IMR-90 (cell line): ENCODE measurements at regions not wholly inside any gene's neighbourhood (a gene's known extent, or its start where the extent isn't known, plus 50 kb on each side); places are given as distances from the start of the nearest gene placed in this dataset.

Source experiments
- ATAC-seq: fragments of 200-7000 bp; cut with Tn5 transposase; 2 replicates; pipeline ENCODE4 v1.9.1; 2020; ENCODE audit warnings: low read depth, mild to moderate bottlenecking, moderate library complexity
- BruUV-seq: library from RNA; stranded (reverse); fragments of 400-500 nt; replicated peaks from 2 replicates; lab custom pipeline; 2021; lab: Mats Ljungman, UMichigan
- CTCF ChIA-PET: fragments of 300-600 bp; formaldehyde crosslinking; extraction: SDS; loops from one replicate; lab custom pipeline; 2021; ENCODE audit warnings: antibody characterized with exemption; lab: Yijun Ruan, JAX
- POLR2A ChIA-PET: fragments of 300-600 bp; sonication (Branson Sonifier 250); formaldehyde crosslinking; loops from one replicate; lab custom pipeline; 2022; ENCODE audit warnings: antibody characterized with exemption; ENCODE audit not compliant: unreplicated experiment; lab: Charles Lee
- DNase-seq: peaks from one replicate; pipeline ENCODE4 v3.0.0; 2013
- H2AFZ ChIP-seq: replicated peaks from 2 replicates; pipeline ENCODE3; 2013; ENCODE audit warnings: low read length, mild to moderate bottlenecking; ENCODE audit not compliant: poor library complexity
- H2AK5ac ChIP-seq: 2 replicates; pipeline ENCODE4 v1.6.1; 2013; ENCODE audit warnings: low read depth, low read length, inconsistent platforms
- H2AK9ac ChIP-seq: replicated peaks from 2 replicates; pipeline ENCODE3; 2013; ENCODE audit warnings: mild to moderate bottlenecking, low read depth, low read length, moderate library complexity; ENCODE audit not compliant: poor library complexity
- H2BK120ac ChIP-seq: 2 replicates; pipeline ENCODE4 v1.6.1; 2013; ENCODE audit warnings: low read depth, low read length, inconsistent platforms
- H2BK15ac ChIP-seq: 3 replicates; pipeline ENCODE4 v1.6.1; 2013; ENCODE audit warnings: low read depth, low read length, inconsistent platforms
- H2BK20ac ChIP-seq: 2 replicates; pipeline ENCODE4 v1.6.1; 2013; ENCODE audit warnings: low read depth, mild to moderate bottlenecking, inconsistent platforms, low read length, moderate library complexity
- H2BK5ac ChIP-seq: 2 replicates; pipeline ENCODE4 v1.6.1; 2013; ENCODE audit warnings: mild to moderate bottlenecking, low read depth, low read length, inconsistent platforms; ENCODE audit not compliant: poor library complexity, severe bottlenecking
- H3K14ac ChIP-seq: replicated peaks from 2 replicates; pipeline ENCODE4 v1.6.1; 2013; ENCODE audit warnings: low read depth, low read length, inconsistent platforms
- H3K18ac ChIP-seq: 2 replicates; pipeline ENCODE4 v1.6.1; 2013; ENCODE audit warnings: low read depth, low read length, control low read depth
- H3K23ac ChIP-seq: 2 replicates; pipeline ENCODE4 v1.6.1; 2013; ENCODE audit warnings: low read depth, low read length, inconsistent platforms
- H3K27ac ChIP-seq: 2 replicates; pipeline ENCODE4 v1.5.1; 2013; ENCODE audit warnings: mild to moderate bottlenecking, control low read depth, low read length; ENCODE audit not compliant: insufficient read depth
- H3K27me3 ChIP-seq: 2 replicates; pipeline ENCODE4 v1.6.1; 2013; ENCODE audit warnings: low read length; ENCODE audit not compliant: control insufficient read depth, insufficient read depth
- H3K36me3 ChIP-seq: 2 replicates; pipeline ENCODE4 v1.6.1; 2013; ENCODE audit warnings: low read length, mixed read lengths; ENCODE audit not compliant: control insufficient read depth, insufficient read depth
- H3K4ac ChIP-seq: 2 replicates; pipeline ENCODE4 v1.6.1; 2013; ENCODE audit warnings: low read depth, low read length, inconsistent platforms
- H3K4me1 ChIP-seq: 2 replicates; pipeline ENCODE4 v1.6.1; 2013; ENCODE audit warnings: low read length, mixed read lengths; ENCODE audit not compliant: control insufficient read depth, insufficient read depth
- H3K4me2 ChIP-seq: 2 replicates; pipeline ENCODE4 v1.6.1; 2013; ENCODE audit warnings: low read depth, mild to moderate bottlenecking, control low read depth, low read length, moderate library complexity
- H3K4me3 ChIP-seq: 2 replicates; pipeline ENCODE4 v1.5.1; 2013; ENCODE audit warnings: low read depth, mild to moderate bottlenecking, control low read depth, low read length, moderate library complexity; ENCODE audit not compliant: insufficient read depth
- H3K56ac ChIP-seq: 2 replicates; pipeline ENCODE4 v1.6.1; 2013; ENCODE audit warnings: low read length, inconsistent platforms; ENCODE audit not compliant: insufficient read depth; ENCODE audit errors: extremely low read depth
- H3K79me1 ChIP-seq, 2 experiments: 2 replicates each; pipeline ENCODE4 v1.6.1; 2013; ENCODE audit warnings: low read length in 2 of 2, inconsistent platforms in 1 of 2, low read depth in 1 of 2
- H3K9ac ChIP-seq: 2 replicates; pipeline ENCODE4 v1.6.1; 2013; ENCODE audit warnings: low read depth, low read length, control low read depth
- H3K9me1 ChIP-seq: 2 replicates; pipeline ENCODE4 v1.6.1; 2013; ENCODE audit warnings: low read length, inconsistent platforms; ENCODE audit not compliant: insufficient read depth
- H3K9me3 ChIP-seq: 2 replicates; pipeline ENCODE4 v1.6.1; 2013; ENCODE audit warnings: low read length; ENCODE audit not compliant: control insufficient read depth, insufficient read depth
- H4K20me1 ChIP-seq: 2 replicates; pipeline ENCODE4 v1.6.1; 2013; ENCODE audit warnings: low read length, inconsistent platforms; ENCODE audit not compliant: insufficient read depth
- H4K5ac ChIP-seq: 2 replicates; pipeline ENCODE4 v1.6.1; 2013; ENCODE audit warnings: mild to moderate bottlenecking, low read depth, low read length, control low read depth
- H4K8ac ChIP-seq, 2 experiments: 2 replicates each; pipeline ENCODE4 v1.6.1; 2013; ENCODE audit warnings: low read depth in 2 of 2, low read length in 2 of 2, control low read depth in 1 of 2, inconsistent platforms in 1 of 2
- H4K91ac ChIP-seq: 2 replicates; pipeline ENCODE4 v1.6.1; 2013; ENCODE audit warnings: low read depth, low read length, inconsistent platforms; ENCODE audit not compliant: insufficient read depth
- CEBPB ChIP-seq: IDR thresholded peaks from 2 replicates; pipeline ENCODE4 v1.6.1; 2012; ENCODE audit warnings: low read depth, low read length, improper control_type of control experiment
- CHD1 ChIP-seq: IDR thresholded peaks from 2 replicates; pipeline ENCODE4 v1.6.1; 2012; ENCODE audit warnings: low read depth, low read length, improper control_type of control experiment
- CTCF ChIP-seq: conservative IDR thresholded peaks from 2 replicates; pipeline ENCODE4 v1.5.1; 2012; ENCODE audit warnings: mild to moderate bottlenecking, low read depth, low read length, improper control_type of control experiment
- ELK1 ChIP-seq: fragments of 150-350 bp; IDR thresholded peaks from 2 replicates; pipeline ENCODE4 v1.6.1; 2016; ENCODE audit warnings: low read depth, mild to moderate bottlenecking, low read length, moderate library complexity, borderline replicate concordance
- MAFK ChIP-seq: IDR thresholded peaks from 2 replicates; pipeline ENCODE4 v1.6.1; 2012; ENCODE audit warnings: low read depth, low read length, improper control_type of control experiment
- NFE2L2 ChIP-seq: fragments of 150-350 bp; IDR thresholded peaks from 2 replicates; pipeline ENCODE4 v1.6.1; 2016; ENCODE audit warnings: low read depth, mild to moderate bottlenecking, low read length
- POLR2A ChIP-seq: IDR thresholded peaks from 2 replicates; pipeline ENCODE4 v1.6.1; 2012; ENCODE audit warnings: mild to moderate bottlenecking, low read depth, low read length
- RAD21 ChIP-seq: IDR thresholded peaks from 2 replicates; pipeline ENCODE4 v1.6.1; 2012; ENCODE audit warnings: low read length, improper control_type of control experiment
- RCOR1 ChIP-seq: IDR thresholded peaks from 2 replicates; pipeline ENCODE4 v1.6.1; 2012; ENCODE audit warnings: mild to moderate bottlenecking, low read length, improper control_type of control experiment; ENCODE audit not compliant: insufficient replicate concordance
- RFX5 ChIP-seq: IDR thresholded peaks from 2 replicates; pipeline ENCODE4 v1.8.0; 2012; ENCODE audit warnings: low read depth, mild to moderate bottlenecking, low read length, moderate library complexity
- SMC3 ChIP-seq: fragments of 150-350 bp; IDR thresholded peaks from 2 replicates; pipeline ENCODE4 v1.6.1; 2016; ENCODE audit warnings: low read depth, mild to moderate bottlenecking, antibody characterized with exemption, low read length, moderate library complexity
- WGBS, 2 experiments: methylation state at CpG; one replicate each; pipeline versions ENCODE4 v1.1.5 to v1.1.7; 2013; ENCODE audit warnings: missing lambda C conversion rate in 2 of 2; ENCODE audit not compliant: insufficient read length in 1 of 2; ENCODE audit errors: extremely low coverage in 2 of 2; 5-methylcytosine and 5-hydroxymethylcytosine counted together
- dilution Hi-C: fragments of 300-500 bp; cut with HindIII; formaldehyde crosslinking; loops from one replicate; pipeline ENCODE4 v1.14.3; 2018; ENCODE audit warnings: low sequenced_read_pairs; ENCODE audit not compliant: unreplicated experiment
- in situ Hi-C: fragments of 300-500 bp; cut with MboI; formaldehyde crosslinking; loops from 3 replicates; pipeline ENCODE4 v1.14.3; 2019; ENCODE audit warnings: low sequenced_read_pairs, inconsistent platforms, mixed read lengths
- intact Hi-C: fragments of 100-400 bp; cut with micrococcal nuclease; formaldehyde crosslinking; loops from 2 replicates; pipeline ENCODE4 v1.10.0; 2022
- TF ChIP-seq, protein P1 (sequence below): fragments of 150-350 bp; IDR thresholded peaks from 2 replicates; pipeline ENCODE4 v1.6.1; 2017; ENCODE audit warnings: mild to moderate bottlenecking, antibody characterized with exemption, low read length, low read depth

DNA sequence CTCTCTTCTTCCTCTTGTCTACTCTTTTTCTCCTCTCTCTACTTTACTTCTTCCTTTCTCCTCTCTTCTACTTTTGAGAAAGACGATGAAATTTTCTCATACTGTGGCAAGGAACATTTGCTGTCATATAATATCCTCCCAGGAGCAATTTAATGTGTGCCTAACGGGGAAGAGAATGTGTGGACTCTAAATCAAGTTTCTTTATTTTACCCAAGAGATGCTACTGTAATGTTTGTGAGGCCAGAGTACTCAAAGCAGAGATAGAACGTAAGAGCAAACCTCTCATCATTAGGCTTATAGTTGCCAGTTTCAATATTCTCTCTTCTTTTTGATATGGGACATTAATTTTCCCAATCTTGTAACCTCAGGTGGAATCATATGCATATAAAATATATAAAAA, 801.4 kb downstream of the BCKDHB start:
- no peak overlapping the region for H3K56ac ChIP-seq
- BruUV-seq = no TSS peak
- H3K4me3 ChIP-seq = no peak overlapping the region
- no peak overlapping the region for H3K18ac ChIP-seq
- H2AFZ ChIP-seq = no peak overlapping the region
- no peaks in the 10 kb centered on the region for H3K27me3 ChIP-seq
- H2AK5ac ChIP-seq = no peak overlapping the region
- ATAC-seq = no peak
- no peak overlapping the region for H2BK20ac ChIP-seq
- no peaks in the 10 kb centered on the region for H3K79me1 ChIP-seq
- POLR2A ChIA-PET = no interaction called here
- no CpG with 5 or more reads among the region's 3 CpGs for WGBS, 2 experiments
- H4K5ac ChIP-seq = no peak overlapping the region
- no peak overlapping the region for H2BK15ac ChIP-seq
- no peaks in the 10 kb centered on the region for H3K9me3 ChIP-seq
- H2BK5ac ChIP-seq = no peak overlapping the region
- no peak for TF ChIP-seq CHD1
- no peak for TF ChIP-seq RFX5
- TF ChIP-seq, protein P1, sequence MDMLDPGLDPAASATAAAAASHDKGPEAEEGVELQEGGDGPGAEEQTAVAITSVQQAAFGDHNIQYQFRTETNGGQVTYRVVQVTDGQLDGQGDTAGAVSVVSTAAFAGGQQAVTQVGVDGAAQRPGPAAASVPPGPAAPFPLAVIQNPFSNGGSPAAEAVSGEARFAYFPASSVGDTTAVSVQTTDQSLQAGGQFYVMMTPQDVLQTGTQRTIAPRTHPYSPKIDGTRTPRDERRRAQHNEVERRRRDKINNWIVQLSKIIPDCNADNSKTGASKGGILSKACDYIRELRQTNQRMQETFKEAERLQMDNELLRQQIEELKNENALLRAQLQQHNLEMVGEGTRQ = no peak
- no peak for TF ChIP-seq RAD21
- no peak for TF ChIP-seq RCOR1
- TF ChIP-seq CTCF = no peak
- no peak for TF ChIP-seq ELK1
- no peak for TF ChIP-seq NFE2L2
- TF ChIP-seq MAFK = no peak
- TF ChIP-seq POLR2A = no peak
- no peak for TF ChIP-seq SMC3
- no peak for TF ChIP-seq CEBPB
- no peak overlapping the region for H3K27ac ChIP-seq
- H3K36me3 ChIP-seq = no peaks in the 10 kb centered on the region
- H3K23ac ChIP-seq = no peak overlapping the region
- H3K4me2 ChIP-seq = no peak overlapping the region
- in situ Hi-C loops = no loop called here
- no peak overlapping the region for H3K9ac ChIP-seq
- no peak overlapping the region for H3K4ac ChIP-seq
- DNase-seq = no peak
- no peak overlapping the region for H2AK9ac ChIP-seq
- no peaks in the 10 kb centered on the region for H3K9me1 ChIP-seq
- H2BK120ac ChIP-seq = no peak overlapping the region
- dilution Hi-C loops = no loop called here
- no peak overlapping the region for H4K91ac ChIP-seq
- H3K14ac ChIP-seq = no peak overlapping the region
- H3K4me1 ChIP-seq = no peaks in the 10 kb centered on the region
- intact Hi-C loops = no loop called here
- H4K20me1 ChIP-seq = no peaks in the 10 kb centered on the region
- H4K8ac ChIP-seq = no peak overlapping the region
- CTCF ChIA-PET = interaction anchor here (0.6 kb wide), 1 partner anchor 38 kb away, joined by 3 read pairs; no protein-coding TSS in a partner anchor
